Neuronal stem cell (in vitro differentiated cells): ENCODE measurements at regions not wholly inside any gene's neighbourhood (a gene's known extent, or its start where the extent isn't known, plus 50 kb on each side); places are given as distances from the start of the nearest gene placed in this dataset.

Experiments used
- DNase-seq: peaks from one replicate; pipeline ENCODE4 v3.0.0-alpha.2; 2013; ENCODE audit warnings: low spot score
- H2AFZ ChIP-seq: one replicate; pipeline ENCODE4 v1.6.1; 2013; ENCODE audit warnings: mild to moderate bottlenecking, low read length, inconsistent platforms
- H2AK5ac ChIP-seq: 2 replicates; pipeline ENCODE4 v1.6.1; 2013; ENCODE audit warnings: low read depth, mild to moderate bottlenecking, inconsistent platforms, low read length, moderate library complexity, mixed read lengths
- H2BK120ac ChIP-seq: 2 replicates; pipeline ENCODE4 v1.6.1; 2013; ENCODE audit warnings: low read depth, mild to moderate bottlenecking, inconsistent platforms, low read length, moderate library complexity, mixed read lengths
- H2BK12ac ChIP-seq: one replicate; pipeline ENCODE4 v1.6.1; 2013; ENCODE audit warnings: low read length, inconsistent platforms
- H2BK15ac ChIP-seq: 2 replicates; pipeline ENCODE4 v1.6.1; 2013; ENCODE audit warnings: mild to moderate bottlenecking, low read length, inconsistent platforms, mixed read lengths
- H2BK5ac ChIP-seq: one replicate; pipeline ENCODE4 v1.6.1; 2013; ENCODE audit warnings: inconsistent platforms, mild to moderate bottlenecking, low read length, moderate library complexity
- H3K14ac ChIP-seq: one replicate; pipeline ENCODE4 v1.6.1; 2013; ENCODE audit warnings: low read length, inconsistent platforms
- H3K18ac ChIP-seq: 2 replicates; pipeline ENCODE4 v1.6.1; 2013; ENCODE audit warnings: low read length, inconsistent platforms
- H3K23ac ChIP-seq: 2 replicates; pipeline ENCODE4 v1.6.1; 2013; ENCODE audit warnings: low read depth, mild to moderate bottlenecking, mixed read lengths, low read length, inconsistent platforms; ENCODE audit not compliant: poor library complexity
- H3K27ac ChIP-seq: replicated peaks from 3 replicates; pipeline ENCODE4 v1.5.1; 2013; ENCODE audit warnings: low read length, inconsistent platforms
- H3K27me3 ChIP-seq, 3 experiments: 2 replicates each; pipeline ENCODE4 v1.6.1; 2013; ENCODE audit warnings: low read length in 3 of 3, mild to moderate bottlenecking in 2 of 3, inconsistent platforms in 1 of 3, low read depth in 1 of 3, mixed read lengths in 1 of 3, moderate library complexity in 1 of 3; ENCODE audit not compliant: control insufficient read depth in 3 of 3, insufficient read depth in 3 of 3
- H3K36me3 ChIP-seq, 2 donors: replicated peaks in 1 of 2; 2 replicates each; pipeline ENCODE4 v1.6.1; 2013; ENCODE audit warnings: low read length in 2 of 2; ENCODE audit not compliant: control insufficient read depth in 2 of 2, insufficient read depth in 2 of 2
- H3K4ac ChIP-seq: 2 replicates; pipeline ENCODE4 v1.6.1; 2013; ENCODE audit warnings: inconsistent platforms, mild to moderate bottlenecking, low read length, moderate library complexity
- H3K4me1 ChIP-seq, 2 donors: 1 replicate in 1 of 2; 2 replicates in 1 of 2; pipeline ENCODE4 v1.6.1; 2013; ENCODE audit warnings: low read length in 2 of 2, low read depth in 1 of 2; ENCODE audit not compliant: control insufficient read depth in 2 of 2, insufficient read depth in 1 of 2
- H3K4me2 ChIP-seq: one replicate; pipeline ENCODE4 v1.6.1; 2013; ENCODE audit warnings: mild to moderate bottlenecking, low read length, inconsistent platforms; ENCODE audit not compliant: insufficient read depth, poor library complexity, severe bottlenecking
- H3K4me3 ChIP-seq, 2 donors: 2 replicates each; pipeline ENCODE4 v1.5.1; 2013; ENCODE audit warnings: low read length in 2 of 2, mild to moderate bottlenecking in 2 of 2, inconsistent platforms in 1 of 2, moderate library complexity in 1 of 2
- H3K79me1 ChIP-seq: one replicate; pipeline ENCODE4 v1.6.1; 2013; ENCODE audit warnings: low read depth, mild to moderate bottlenecking, inconsistent platforms, low read length, moderate library complexity
- H3K9ac ChIP-seq: one replicate; pipeline ENCODE4 v1.6.1; 2013; ENCODE audit warnings: mild to moderate bottlenecking, low read depth, low read length, inconsistent platforms; ENCODE audit not compliant: poor library complexity
- H3K9me3 ChIP-seq, 2 donors: replicated peaks in 1 of 2; 2 replicates each; pipeline versions ENCODE3 to v1.6.1; 2013; ENCODE audit warnings: low read length in 2 of 2, mild to moderate bottlenecking in 2 of 2, inconsistent platforms in 1 of 2, low read depth in 1 of 2, mixed read lengths in 1 of 2, moderate library complexity in 1 of 2; ENCODE audit not compliant: control insufficient read depth in 2 of 2, insufficient read depth in 1 of 2
- H4K8ac ChIP-seq: one replicate; pipeline ENCODE4 v1.6.1; 2013; ENCODE audit warnings: low read depth, mild to moderate bottlenecking, inconsistent platforms, low read length, moderate library complexity
- H4K91ac ChIP-seq: one replicate; pipeline ENCODE4 v1.6.1; 2013; ENCODE audit warnings: low read length, low read depth, mild to moderate bottlenecking, inconsistent platforms; ENCODE audit not compliant: poor library complexity
- WGBS, 2 donors: extraction: QIAGEN DNeasy Blood & Tissue Kit; methylation state at CpG; one replicate each; pipeline ENCODE4 v1.1.7; 2013; ENCODE audit warnings: missing lambda C conversion rate in 2 of 2, mixed read lengths in 1 of 2; ENCODE audit not compliant: insufficient read length in 2 of 2, insufficient replicate concordance in 1 of 2; ENCODE audit errors: extremely low coverage in 2 of 2; 5-methylcytosine and 5-hydroxymethylcytosine counted together

DNA sequence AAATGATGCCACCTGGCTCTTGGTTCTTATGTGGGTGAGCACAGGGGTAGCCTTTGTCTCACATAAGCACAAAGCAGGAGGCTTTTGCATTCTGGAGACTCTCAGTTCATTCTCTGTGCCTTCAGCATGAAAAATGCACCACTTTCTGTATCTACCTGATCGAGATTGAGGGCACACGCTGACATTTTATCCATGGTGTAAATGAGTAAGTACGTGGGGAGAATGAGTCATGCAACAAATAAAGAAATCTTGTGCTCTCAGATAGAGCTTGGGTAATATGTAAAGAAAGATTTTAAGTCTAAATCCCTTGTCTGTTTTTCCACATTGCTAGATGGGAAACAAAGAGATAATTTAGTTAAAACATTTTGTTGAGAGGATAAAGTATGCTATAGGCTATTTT is 607.2 kb upstream of the WWC1 start:
- Histone ChIP-seq H2BK12ac (no peak overlapping the region), H3K9me3 (peaks cover 2 to 9% of the 10 kb centered on the region in 2 donors), H3K9ac (no peak overlapping the region), H3K79me1 (no peaks in the 10 kb centered on the region), H4K8ac (no peak overlapping the region), H3K27me3 (no peaks in the 10 kb centered on the region), H3K18ac (no peak overlapping the region), H2BK5ac (no peak overlapping the region), H3K4me1 (no peaks in the 10 kb centered on the region), H3K4me3 (no peak overlapping the region), H2BK15ac (no peak overlapping the region), H2AK5ac (no peak overlapping the region), H4K91ac (no peak overlapping the region), H2BK120ac (no peak overlapping the region), H3K4ac (no peak overlapping the region), H3K14ac (no peak overlapping the region), H3K4me2 (no peak overlapping the region), H3K36me3 (no peaks in the 10 kb centered on the region), H3K27ac (no peak overlapping the region), H3K23ac (no peak overlapping the region), H2AFZ (no peak overlapping the region)
- WGBS, 2 donors = no CpG with 5 or more reads among the region's 3 CpGs
- no peak for DNase-seq

DNA sequence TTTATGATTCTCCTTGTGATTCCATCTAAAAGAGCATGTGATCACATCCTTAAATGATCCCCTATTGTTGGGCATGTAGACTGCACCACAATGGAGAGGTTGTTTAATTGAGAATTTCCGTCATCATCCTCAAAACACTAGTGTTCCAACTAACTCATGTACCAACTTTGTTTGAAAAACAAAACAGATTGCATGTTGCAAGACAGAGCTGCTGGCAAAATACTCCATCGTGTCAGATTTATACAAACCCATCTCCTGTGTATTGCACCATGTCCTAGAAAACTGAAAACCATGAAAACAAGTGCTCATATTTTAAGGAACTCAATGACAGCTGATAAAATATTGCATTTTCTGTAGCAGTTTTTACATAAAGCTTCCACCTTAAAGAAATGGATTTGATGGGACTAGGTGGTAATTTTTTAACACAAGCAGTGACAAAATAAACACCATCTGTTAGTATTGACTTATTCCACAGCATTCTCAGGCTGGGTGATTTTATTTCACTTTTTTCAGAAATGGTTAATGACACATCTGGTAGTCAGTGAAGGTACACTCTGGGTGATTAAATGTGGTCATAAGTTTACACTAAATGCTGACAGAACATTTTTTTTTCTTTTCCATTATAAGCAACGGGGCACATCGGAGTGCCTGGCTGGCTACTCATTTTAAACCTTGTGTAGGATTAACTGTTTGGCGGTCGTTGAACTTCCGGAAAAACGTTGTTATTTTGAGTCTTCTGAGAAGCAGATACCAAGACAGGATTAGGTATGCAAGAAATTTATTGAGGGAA is 602.9 kb upstream of the WWC1 start:
- Histone ChIP-seq H3K14ac (no peak overlapping the region), H3K9ac (no peak overlapping the region), H4K91ac (no peak overlapping the region), H2BK120ac (no peak overlapping the region), H3K4me2 (no peak overlapping the region), H3K27me3 (no peaks in the 10 kb centered on the region), H3K18ac (no peak overlapping the region), H3K27ac (no peak overlapping the region), H3K23ac (no peak overlapping the region), H3K4ac (no peak overlapping the region), H3K79me1 (no peaks in the 10 kb centered on the region), H2BK5ac (no peak overlapping the region), H2BK12ac (no peak overlapping the region), H3K4me1 (no peaks in the 10 kb centered on the region), H2AK5ac (no peak overlapping the region), H2BK15ac (no peak overlapping the region), H2AFZ (no peak overlapping the region), H3K36me3 (no peaks in the 10 kb centered on the region), H3K9me3 (peaks cover 0 to 2% of the 10 kb centered on the region in 2 donors), H3K4me3 (no peak overlapping the region), H4K8ac (no peak overlapping the region)
- WGBS, 2 donors = no CpG with 5 or more reads among the region's 8 CpGs
- DNase-seq = no peak

DNA sequence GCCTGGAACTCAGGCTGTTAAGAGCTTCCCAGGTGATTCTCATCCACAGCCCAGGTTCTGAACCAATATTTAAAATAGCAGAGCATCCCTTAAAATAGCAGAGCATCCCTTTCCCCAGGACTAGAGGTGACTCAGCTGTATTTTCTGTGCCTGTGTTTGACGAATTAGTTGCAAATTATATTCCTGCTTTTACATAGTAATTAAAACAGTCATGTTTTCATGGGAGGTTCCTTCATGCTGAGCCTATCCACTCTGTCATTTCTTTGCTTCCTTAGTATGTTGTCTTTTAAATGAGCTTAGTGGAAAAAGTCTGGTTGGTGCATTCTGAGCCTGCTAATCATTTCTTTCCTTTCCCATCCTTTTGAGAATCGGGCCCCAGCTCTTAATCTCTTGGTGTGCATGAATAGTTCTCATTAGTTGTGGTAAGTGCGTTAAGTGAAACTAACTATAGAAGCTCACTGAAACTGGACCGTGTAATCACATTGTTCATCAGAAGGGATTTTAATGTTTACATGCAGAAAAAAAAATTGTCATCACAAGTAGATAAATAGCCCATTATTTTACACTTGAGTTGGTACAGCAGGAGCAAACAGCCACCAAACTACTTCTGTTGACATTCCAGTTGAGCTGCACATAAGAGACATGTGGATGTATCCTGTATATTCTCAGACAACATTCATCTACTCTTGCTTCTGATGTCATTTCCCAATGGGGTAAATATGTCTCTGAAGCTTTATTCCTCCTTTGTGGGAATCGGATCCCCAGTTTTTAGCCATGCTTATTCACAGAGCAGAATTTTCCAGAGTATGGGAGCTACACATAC is 596.9 kb upstream of the WWC1 start:
- Histone ChIP-seq H3K27ac (no peak overlapping the region), H3K27me3 (no peaks in the 10 kb centered on the region), H3K23ac (no peak overlapping the region), H3K4me2 (no peak overlapping the region), H2AK5ac (no peak overlapping the region), H2AFZ (no peak overlapping the region), H3K18ac (no peak overlapping the region), H4K91ac (no peak overlapping the region), H2BK15ac (no peak overlapping the region), H2BK12ac (no peak overlapping the region), H3K4me1 (peaks cover 0 to 3% of the 10 kb centered on the region in 2 donors), H3K4ac (no peak overlapping the region), H3K79me1 (no peaks in the 10 kb centered on the region), H3K9ac (no peak overlapping the region), H3K4me3 (no peak overlapping the region), H3K36me3 (no peaks in the 10 kb centered on the region), H3K9me3 (peaks cover 0 to 3% of the 10 kb centered on the region in 2 donors), H3K14ac (no peak overlapping the region), H2BK120ac (no peak overlapping the region), H4K8ac (no peak overlapping the region), H2BK5ac (no peak overlapping the region)
- DNase-seq = no peak
- WGBS, 2 donors = no CpG with 5 or more reads among the region's 5 CpGs
